ENCODE measurements at regions not wholly inside any gene's neighbourhood (a gene's known extent, or its start where the extent isn't known, plus 50 kb on each side); places are given as distances from the start of the nearest gene placed in this dataset.

DNA sequence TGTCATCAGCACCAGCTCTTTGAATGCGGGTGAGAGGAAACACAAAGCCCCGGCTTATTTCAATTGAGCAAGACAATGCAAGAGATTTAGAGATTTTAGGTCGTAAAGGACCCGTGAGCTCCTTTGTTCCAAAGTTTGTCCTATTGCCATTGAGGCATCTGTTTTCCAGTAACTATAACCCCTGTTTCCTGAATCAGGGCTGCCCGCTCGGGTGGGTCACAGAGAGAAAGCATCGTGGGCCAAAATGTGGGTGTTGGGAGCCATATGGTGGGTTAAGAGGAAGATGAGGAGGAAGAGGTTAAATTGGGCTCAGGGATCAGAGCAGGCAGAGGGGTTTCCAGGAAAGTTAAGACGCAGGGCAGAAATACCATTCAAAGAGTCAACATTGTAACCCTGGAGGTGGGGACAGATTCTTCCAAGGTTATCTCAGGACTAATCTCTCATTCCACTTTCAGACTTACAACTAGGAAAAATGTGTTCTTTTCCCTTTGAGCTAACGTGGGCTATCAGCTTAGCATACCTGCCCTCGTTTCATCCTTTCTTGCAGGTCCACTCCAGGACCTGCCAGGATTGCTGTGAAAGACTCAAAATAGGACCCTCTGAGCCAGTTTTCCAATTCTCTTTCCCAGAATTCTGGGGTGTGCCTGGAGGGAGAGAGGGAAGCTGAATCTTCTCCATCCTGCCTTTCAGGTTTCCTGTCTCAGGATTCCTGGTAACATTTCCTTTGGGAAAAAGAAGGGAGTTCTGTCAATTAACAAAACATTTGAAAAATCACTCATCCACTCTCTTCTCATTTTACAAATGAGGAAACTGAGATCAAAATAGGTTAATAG, 95.5 kb upstream of the TAF11L2 start (continued):
- TF ChIP-seq NANOG (IDR thresholded peaks at IDR 0.05; ENCODE audit: borderline replicate concordance) = no peak
- no peak for TF ChIP-seq CREB1 (CRISPR knock-in tag; IDR thresholded peaks at IDR 0.05; ENCODE audit: low read depth)
- TF ChIP-seq, protein P1, sequence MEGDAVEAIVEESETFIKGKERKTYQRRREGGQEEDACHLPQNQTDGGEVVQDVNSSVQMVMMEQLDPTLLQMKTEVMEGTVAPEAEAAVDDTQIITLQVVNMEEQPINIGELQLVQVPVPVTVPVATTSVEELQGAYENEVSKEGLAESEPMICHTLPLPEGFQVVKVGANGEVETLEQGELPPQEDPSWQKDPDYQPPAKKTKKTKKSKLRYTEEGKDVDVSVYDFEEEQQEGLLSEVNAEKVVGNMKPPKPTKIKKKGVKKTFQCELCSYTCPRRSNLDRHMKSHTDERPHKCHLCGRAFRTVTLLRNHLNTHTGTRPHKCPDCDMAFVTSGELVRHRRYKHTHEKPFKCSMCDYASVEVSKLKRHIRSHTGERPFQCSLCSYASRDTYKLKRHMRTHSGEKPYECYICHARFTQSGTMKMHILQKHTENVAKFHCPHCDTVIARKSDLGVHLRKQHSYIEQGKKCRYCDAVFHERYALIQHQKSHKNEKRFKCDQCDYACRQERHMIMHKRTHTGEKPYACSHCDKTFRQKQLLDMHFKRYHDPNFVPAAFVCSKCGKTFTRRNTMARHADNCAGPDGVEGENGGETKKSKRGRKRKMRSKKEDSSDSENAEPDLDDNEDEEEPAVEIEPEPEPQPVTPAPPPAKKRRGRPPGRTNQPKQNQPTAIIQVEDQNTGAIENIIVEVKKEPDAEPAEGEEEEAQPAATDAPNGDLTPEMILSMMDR (conservative IDR thresholded peaks at IDR 0.05; ENCODE audit: low read depth in 2 of 2) = no peak
- TF ChIP-seq JUNB (IDR thresholded peaks at IDR 0.05; ENCODE audit: unreplicated experiment) = no peak

DNA sequence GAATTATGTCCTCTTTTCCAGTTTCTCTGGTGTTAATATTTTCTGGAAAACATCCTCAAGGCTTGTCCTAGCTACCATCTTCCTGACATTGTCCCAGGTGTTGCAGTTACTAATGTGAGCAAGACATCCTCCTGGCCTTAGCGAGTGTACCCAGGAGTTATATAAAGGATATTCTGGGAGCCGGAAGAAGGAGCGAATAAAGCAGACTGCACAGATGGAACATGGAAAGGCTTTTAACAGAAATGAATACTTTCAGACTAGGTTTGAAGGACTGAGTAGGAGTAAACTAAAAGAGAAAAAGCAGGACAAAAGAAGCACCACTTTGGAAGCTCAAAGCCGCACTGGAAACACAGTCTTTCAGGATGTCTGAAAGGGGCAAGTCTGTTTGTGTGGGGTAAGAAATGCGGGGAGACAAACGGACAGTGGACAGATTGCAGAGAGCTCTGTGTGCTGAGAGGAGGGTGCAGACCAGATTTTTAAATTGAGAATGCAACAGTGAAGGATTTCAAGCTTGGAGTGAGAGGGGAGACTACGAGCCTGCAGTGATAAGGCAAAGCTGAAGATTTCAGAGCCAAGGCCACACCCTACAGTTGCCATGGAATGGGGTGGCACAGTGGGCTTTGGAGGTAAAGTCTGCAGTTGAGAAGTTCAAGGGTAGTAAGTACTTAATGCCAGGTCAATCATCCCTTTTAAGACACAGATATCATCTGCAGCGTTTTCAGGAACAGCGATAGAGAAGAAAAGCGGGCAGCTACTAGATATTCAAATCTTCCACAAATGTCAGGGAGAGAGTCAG, 94.1 kb upstream of the TAF11L2 start:
- peaks cover 56% of the 10 kb centered on the region for H3K4me1 Mint-ChIP-seq
- DNase-seq (ENCODE audit: low spot score) (no peak), ATAC-seq (no peak)
- TF ChIP-seq STAT1 (IDR thresholded peaks at IDR 0.05; ENCODE audit: unreplicated experiment) (no peak), POLR2AphosphoS5 (IDR thresholded peaks at IDR 0.05; ENCODE audit: low read depth) (no peak), EZH2 (IDR thresholded peaks at IDR 0.05; ENCODE audit: low read depth, unreplicated experiment) (no peak)
- TF ChIP-seq, protein P2, sequence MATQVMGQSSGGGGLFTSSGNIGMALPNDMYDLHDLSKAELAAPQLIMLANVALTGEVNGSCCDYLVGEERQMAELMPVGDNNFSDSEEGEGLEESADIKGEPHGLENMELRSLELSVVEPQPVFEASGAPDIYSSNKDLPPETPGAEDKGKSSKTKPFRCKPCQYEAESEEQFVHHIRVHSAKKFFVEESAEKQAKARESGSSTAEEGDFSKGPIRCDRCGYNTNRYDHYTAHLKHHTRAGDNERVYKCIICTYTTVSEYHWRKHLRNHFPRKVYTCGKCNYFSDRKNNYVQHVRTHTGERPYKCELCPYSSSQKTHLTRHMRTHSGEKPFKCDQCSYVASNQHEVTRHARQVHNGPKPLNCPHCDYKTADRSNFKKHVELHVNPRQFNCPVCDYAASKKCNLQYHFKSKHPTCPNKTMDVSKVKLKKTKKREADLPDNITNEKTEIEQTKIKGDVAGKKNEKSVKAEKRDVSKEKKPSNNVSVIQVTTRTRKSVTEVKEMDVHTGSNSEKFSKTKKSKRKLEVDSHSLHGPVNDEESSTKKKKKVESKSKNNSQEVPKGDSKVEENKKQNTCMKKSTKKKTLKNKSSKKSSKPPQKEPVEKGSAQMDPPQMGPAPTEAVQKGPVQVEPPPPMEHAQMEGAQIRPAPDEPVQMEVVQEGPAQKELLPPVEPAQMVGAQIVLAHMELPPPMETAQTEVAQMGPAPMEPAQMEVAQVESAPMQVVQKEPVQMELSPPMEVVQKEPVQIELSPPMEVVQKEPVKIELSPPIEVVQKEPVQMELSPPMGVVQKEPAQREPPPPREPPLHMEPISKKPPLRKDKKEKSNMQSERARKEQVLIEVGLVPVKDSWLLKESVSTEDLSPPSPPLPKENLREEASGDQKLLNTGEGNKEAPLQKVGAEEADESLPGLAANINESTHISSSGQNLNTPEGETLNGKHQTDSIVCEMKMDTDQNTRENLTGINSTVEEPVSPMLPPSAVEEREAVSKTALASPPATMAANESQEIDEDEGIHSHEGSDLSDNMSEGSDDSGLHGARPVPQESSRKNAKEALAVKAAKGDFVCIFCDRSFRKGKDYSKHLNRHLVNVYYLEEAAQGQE (IDR thresholded peaks at IDR 0.05; ENCODE audit: unreplicated experiment) = no peak
- TF ChIP-seq, protein P1 (conservative IDR thresholded peaks at IDR 0.05; ENCODE audit: low read depth in 2 of 2) = no peak

More for the DNA sequence above, 94.1 kb upstream of the TAF11L2 start:
- peaks cover 44% of the 10 kb centered on the region for H3K4me1 ChIP-seq (ENCODE audit: insufficient read depth)
- no peaks in the 10 kb centered on the region for H4K20me1 ChIP-seq (replicated peaks; ENCODE audit: insufficient read depth)
- peaks cover 24% of the 10 kb centered on the region for H3K27me3 ChIP-seq (ENCODE audit: insufficient read depth)
- H2AFZ ChIP-seq = no peak overlapping the region
- Mint-ChIP-seq H3K9me3 (no peaks in the 10 kb centered on the region), H3K4me3 (no peak overlapping the region; the same call in 2 of the 3 replicates), H3K27ac (no peak overlapping the region), H3K27me3 (ENCODE audit: insufficient read depth, low read depth, poor library complexity) (peaks cover 19% of the 10 kb centered on the region), H3K36me3 (ENCODE audit: low read depth) (no peaks in the 10 kb centered on the region)
- H3K4me3 ChIP-seq = no peak overlapping the region
- H3K27ac ChIP-seq (ENCODE audit: low read depth) = no peak overlapping the region
- no peaks in the 10 kb centered on the region for H3K36me3 ChIP-seq (ENCODE audit: insufficient read depth)
- H3K4me2 ChIP-seq = peak overlapping the region; percentile 73
- H3F3A ChIP-seq (replicated peaks; ENCODE audit: low read depth) = peaks cover 6% of the 10 kb centered on the region; the same call in 1 of the 2 replicates
- no peaks in the 10 kb centered on the region for H3K9me2 ChIP-seq (ENCODE audit: insufficient read depth)
- H3K79me2 ChIP-seq (replicated peaks; ENCODE audit: insufficient read depth) = no peaks in the 10 kb centered on the region

Measured in GM23338 (cell line).